T-helper 1 cell treated with Interleukin-12 subunit alpha and Interleukin-12 subunit beta and Interleukin-4 antibody, amounts not matched to agents 30 μg/mL and 1 μg/mL, for 36 hours (primary cell): ENCODE measurements at regions not wholly inside any gene's neighbourhood (a gene's known extent, or its start where the extent isn't known, plus 50 kb on each side); places are given as distances from the start of the nearest gene placed in this dataset.

Experiments
- H3K27ac Mint-ChIP-seq: one replicate; pipeline ENCODE4 v1.8.0; 2021; ENCODE audit warnings: mild to moderate bottlenecking, mixed read lengths
- H3K27me3 Mint-ChIP-seq: one replicate; pipeline ENCODE4 v1.8.0; 2021; ENCODE audit warnings: low read depth, mixed read lengths
- H3K36me3 Mint-ChIP-seq: one replicate; pipeline ENCODE4 v1.8.0; 2021; ENCODE audit warnings: low read depth, mixed read lengths
- H3K4me1 Mint-ChIP-seq: one replicate; pipeline ENCODE4 v1.8.0; 2021; ENCODE audit warnings: low read depth, mixed read lengths
- H3K4me3 Mint-ChIP-seq: one replicate; pipeline ENCODE4 v1.8.0; 2021; ENCODE audit warnings: mild to moderate bottlenecking, moderate library complexity, mixed read lengths
- H3K9me3 Mint-ChIP-seq: one replicate; pipeline ENCODE4 v1.8.0; 2021; ENCODE audit warnings: mixed read lengths

- peaks cover 4% of the 10 kb centered on the region for H3K4me1 Mint-ChIP-seq
- no peaks in the 10 kb centered on the region for H3K9me3 Mint-ChIP-seq
- H3K4me3 Mint-ChIP-seq = no peak overlapping the region
- H3K27me3 Mint-ChIP-seq = peaks cover 51% of the 10 kb centered on the region
- no peak overlapping the region for H3K27ac Mint-ChIP-seq
- H3K36me3 Mint-ChIP-seq = no peaks in the 10 kb centered on the region
Observed at GRCh38 chr7:94088560-94088959, 84.4 kb upstream of the BET1 start.

GRCh38 chr7:94089806-94090205, 85.7 kb upstream of the BET1 start:
- H3K36me3 Mint-ChIP-seq = no peaks in the 10 kb centered on the region
- peaks cover 4% of the 10 kb centered on the region for H3K4me1 Mint-ChIP-seq
- H3K4me3 Mint-ChIP-seq = no peak overlapping the region
- H3K9me3 Mint-ChIP-seq = no peaks in the 10 kb centered on the region
- H3K27me3 Mint-ChIP-seq = peaks cover 48% of the 10 kb centered on the region
- no peak overlapping the region for H3K27ac Mint-ChIP-seq

GRCh38 chr7:94092980-94093379, 88.8 kb upstream of the BET1 start:
- H3K27ac Mint-ChIP-seq = no peak overlapping the region
- H3K9me3 Mint-ChIP-seq = no peaks in the 10 kb centered on the region
- no peaks in the 10 kb centered on the region for H3K4me1 Mint-ChIP-seq
- peaks cover 37% of the 10 kb centered on the region for H3K27me3 Mint-ChIP-seq
- no peaks in the 10 kb centered on the region for H3K36me3 Mint-ChIP-seq
- no peak overlapping the region for H3K4me3 Mint-ChIP-seq

GRCh38 chr7:94094298-94094697, 90.1 kb upstream of the BET1 start:
- peaks cover 32% of the 10 kb centered on the region for H3K27me3 Mint-ChIP-seq
- H3K4me3 Mint-ChIP-seq = no peak overlapping the region

GRCh38 chr7:94095316-94096009, 91.3 kb upstream of the BET1 start:
- Mint-ChIP-seq H3K4me3 (no peak overlapping the region), H3K4me1 (no peaks in the 10 kb centered on the region), H3K27me3 (peaks cover 32% of the 10 kb centered on the region), H3K9me3 (no peaks in the 10 kb centered on the region), H3K27ac (no peak overlapping the region), H3K36me3 (no peaks in the 10 kb centered on the region)

More at GRCh38 chr7:94094298-94094697, 90.1 kb upstream of the BET1 start:
- H3K36me3 Mint-ChIP-seq = no peaks in the 10 kb centered on the region
- no peaks in the 10 kb centered on the region for H3K4me1 Mint-ChIP-seq
- no peak overlapping the region for H3K27ac Mint-ChIP-seq
- no peaks in the 10 kb centered on the region for H3K9me3 Mint-ChIP-seq

- no peaks in the 10 kb centered on the region for H3K9me3 Mint-ChIP-seq
- no peaks in the 10 kb centered on the region for H3K4me1 Mint-ChIP-seq
- no peaks in the 10 kb centered on the region for H3K36me3 Mint-ChIP-seq
- H3K27ac Mint-ChIP-seq = no peak overlapping the region
- no peak overlapping the region for H3K4me3 Mint-ChIP-seq
- peaks cover 4% of the 10 kb centered on the region for H3K27me3 Mint-ChIP-seq
Observed at GRCh38 chr7:94099679-94100078, 95.5 kb upstream of the BET1 start.

GRCh38 chr7:94100723-94101345, 96.7 kb upstream of the BET1 start:
- H3K4me1 Mint-ChIP-seq = no peaks in the 10 kb centered on the region
- H3K27ac Mint-ChIP-seq = no peak overlapping the region
- no peak overlapping the region for H3K4me3 Mint-ChIP-seq
- peaks cover 4% of the 10 kb centered on the region for H3K27me3 Mint-ChIP-seq
- no peaks in the 10 kb centered on the region for H3K36me3 Mint-ChIP-seq
- H3K9me3 Mint-ChIP-seq = no peaks in the 10 kb centered on the region

- Mint-ChIP-seq H3K36me3 (no peaks in the 10 kb centered on the region), H3K27me3 (no peaks in the 10 kb centered on the region), H3K4me3 (no peak overlapping the region), H3K9me3 (no peaks in the 10 kb centered on the region), H3K27ac (no peak overlapping the region), H3K4me1 (no peaks in the 10 kb centered on the region)
Observed at GRCh38 chr7:94104301-94104700, 100.1 kb upstream of the BET1 start.

- Mint-ChIP-seq H3K4me1 (no peaks in the 10 kb centered on the region), H3K36me3 (no peaks in the 10 kb centered on the region), H3K27me3 (no peaks in the 10 kb centered on the region), H3K27ac (no peak overlapping the region), H3K9me3 (no peaks in the 10 kb centered on the region), H3K4me3 (no peak overlapping the region)
Observed at GRCh38 chr7:94109556-94109955, 105.4 kb upstream of the BET1 start.

- Mint-ChIP-seq H3K27me3 (no peaks in the 10 kb centered on the region), H3K4me1 (no peaks in the 10 kb centered on the region), H3K36me3 (no peaks in the 10 kb centered on the region), H3K9me3 (no peaks in the 10 kb centered on the region), H3K4me3 (no peak overlapping the region), H3K27ac (no peak overlapping the region)
Observed at GRCh38 chr7:94111009-94111408, 106.9 kb upstream of the BET1 start.

- Mint-ChIP-seq H3K36me3 (no peaks in the 10 kb centered on the region), H3K27me3 (peaks cover 5% of the 10 kb centered on the region), H3K4me1 (no peaks in the 10 kb centered on the region), H3K4me3 (no peak overlapping the region), H3K27ac (no peak overlapping the region), H3K9me3 (no peaks in the 10 kb centered on the region)
Observed at GRCh38 chr7:94115316-94115715, 111.2 kb upstream of the BET1 start.

- Mint-ChIP-seq H3K27ac (no peak overlapping the region), H3K36me3 (no peaks in the 10 kb centered on the region), H3K4me1 (no peaks in the 10 kb centered on the region), H3K9me3 (no peaks in the 10 kb centered on the region), H3K27me3 (peaks cover 9% of the 10 kb centered on the region), H3K4me3 (no peak overlapping the region)
Observed at GRCh38 chr7:94123136-94123535, 119.0 kb upstream of the BET1 start.

GRCh38 chr7:94127026-94127425, 122.9 kb upstream of the BET1 start:
- peaks cover 5% of the 10 kb centered on the region for H3K27me3 Mint-ChIP-seq
- H3K36me3 Mint-ChIP-seq = no peaks in the 10 kb centered on the region
- no peaks in the 10 kb centered on the region for H3K4me1 Mint-ChIP-seq
- no peak overlapping the region for H3K27ac Mint-ChIP-seq
- no peak overlapping the region for H3K4me3 Mint-ChIP-seq
- H3K9me3 Mint-ChIP-seq = no peaks in the 10 kb centered on the region

GRCh38 chr7:94128072-94128471, 123.9 kb upstream of the BET1 start:
- peaks cover 3% of the 10 kb centered on the region for H3K27me3 Mint-ChIP-seq
- no peaks in the 10 kb centered on the region for H3K4me1 Mint-ChIP-seq
- H3K36me3 Mint-ChIP-seq = no peaks in the 10 kb centered on the region
- no peaks in the 10 kb centered on the region for H3K9me3 Mint-ChIP-seq
- H3K27ac Mint-ChIP-seq = no peak overlapping the region
- H3K4me3 Mint-ChIP-seq = no peak overlapping the region

GRCh38 chr7:94129443-94130140, 125.4 kb upstream of the BET1 start:
- Mint-ChIP-seq H3K27ac (no peak overlapping the region), H3K4me3 (no peak overlapping the region), H3K27me3 (peaks cover 3% of the 10 kb centered on the region), H3K36me3 (no peaks in the 10 kb centered on the region), H3K9me3 (no peaks in the 10 kb centered on the region), H3K4me1 (no peaks in the 10 kb centered on the region)
